ENCODE measurements at regions not wholly inside any gene's neighbourhood (a gene's known extent, or its start where the extent isn't known, plus 50 kb on each side); places are given as distances from the start of the nearest gene placed in this dataset.
"Not testable (repeated sequence)": the region's sequence is repeated elsewhere in the genome, so short reads cannot be mapped to it uniquely, and the experiment has no call there.

DNA sequence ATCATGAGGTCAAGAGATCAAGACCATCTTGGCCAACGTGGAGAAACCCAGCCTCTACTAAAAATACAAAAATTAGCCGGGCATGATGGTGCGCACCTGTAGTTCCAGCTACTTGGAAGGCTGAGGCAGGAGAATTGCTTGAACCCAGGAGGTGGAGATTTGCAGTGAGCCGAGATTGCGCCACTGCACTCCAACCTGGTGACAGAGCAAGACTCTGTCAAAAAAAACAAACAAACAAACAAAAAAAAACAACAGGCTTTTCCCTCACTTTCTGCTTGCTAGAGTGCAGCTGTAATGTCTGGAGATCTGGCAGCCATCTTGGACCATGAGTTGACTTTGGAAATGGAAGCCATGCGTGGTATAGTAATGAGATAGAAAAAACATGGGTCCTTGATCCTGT, 101.1 kb upstream of the SHB start:
- TF ChIP-seq, protein P1, sequence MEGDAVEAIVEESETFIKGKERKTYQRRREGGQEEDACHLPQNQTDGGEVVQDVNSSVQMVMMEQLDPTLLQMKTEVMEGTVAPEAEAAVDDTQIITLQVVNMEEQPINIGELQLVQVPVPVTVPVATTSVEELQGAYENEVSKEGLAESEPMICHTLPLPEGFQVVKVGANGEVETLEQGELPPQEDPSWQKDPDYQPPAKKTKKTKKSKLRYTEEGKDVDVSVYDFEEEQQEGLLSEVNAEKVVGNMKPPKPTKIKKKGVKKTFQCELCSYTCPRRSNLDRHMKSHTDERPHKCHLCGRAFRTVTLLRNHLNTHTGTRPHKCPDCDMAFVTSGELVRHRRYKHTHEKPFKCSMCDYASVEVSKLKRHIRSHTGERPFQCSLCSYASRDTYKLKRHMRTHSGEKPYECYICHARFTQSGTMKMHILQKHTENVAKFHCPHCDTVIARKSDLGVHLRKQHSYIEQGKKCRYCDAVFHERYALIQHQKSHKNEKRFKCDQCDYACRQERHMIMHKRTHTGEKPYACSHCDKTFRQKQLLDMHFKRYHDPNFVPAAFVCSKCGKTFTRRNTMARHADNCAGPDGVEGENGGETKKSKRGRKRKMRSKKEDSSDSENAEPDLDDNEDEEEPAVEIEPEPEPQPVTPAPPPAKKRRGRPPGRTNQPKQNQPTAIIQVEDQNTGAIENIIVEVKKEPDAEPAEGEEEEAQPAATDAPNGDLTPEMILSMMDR (conservative IDR thresholded peaks at IDR 0.05; ENCODE audit: low read depth in 2 of 2) = not testable (repeated sequence)
- not testable (repeated sequence) for TF ChIP-seq EZH2 (IDR thresholded peaks at IDR 0.05; ENCODE audit: low read depth, unreplicated experiment); POLR2AphosphoS5 (IDR thresholded peaks at IDR 0.05; ENCODE audit: low read depth); EZH2phosphoT487 (IDR thresholded peaks at IDR 0.05; ENCODE audit: unreplicated experiment); ZNF331 (CRISPR knock-in tag; IDR thresholded peaks at IDR 0.05; ENCODE audit: low read depth); JUNB (IDR thresholded peaks at IDR 0.05; ENCODE audit: unreplicated experiment); STAT1 (IDR thresholded peaks at IDR 0.05; ENCODE audit: unreplicated experiment)
- TF ChIP-seq, protein P2, sequence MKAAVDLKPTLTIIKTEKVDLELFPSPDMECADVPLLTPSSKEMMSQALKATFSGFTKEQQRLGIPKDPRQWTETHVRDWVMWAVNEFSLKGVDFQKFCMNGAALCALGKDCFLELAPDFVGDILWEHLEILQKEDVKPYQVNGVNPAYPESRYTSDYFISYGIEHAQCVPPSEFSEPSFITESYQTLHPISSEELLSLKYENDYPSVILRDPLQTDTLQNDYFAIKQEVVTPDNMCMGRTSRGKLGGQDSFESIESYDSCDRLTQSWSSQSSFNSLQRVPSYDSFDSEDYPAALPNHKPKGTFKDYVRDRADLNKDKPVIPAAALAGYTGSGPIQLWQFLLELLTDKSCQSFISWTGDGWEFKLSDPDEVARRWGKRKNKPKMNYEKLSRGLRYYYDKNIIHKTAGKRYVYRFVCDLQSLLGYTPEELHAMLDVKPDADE (IDR thresholded peaks at IDR 0.05) = not testable (repeated sequence)
- TF ChIP-seq, protein P3, sequence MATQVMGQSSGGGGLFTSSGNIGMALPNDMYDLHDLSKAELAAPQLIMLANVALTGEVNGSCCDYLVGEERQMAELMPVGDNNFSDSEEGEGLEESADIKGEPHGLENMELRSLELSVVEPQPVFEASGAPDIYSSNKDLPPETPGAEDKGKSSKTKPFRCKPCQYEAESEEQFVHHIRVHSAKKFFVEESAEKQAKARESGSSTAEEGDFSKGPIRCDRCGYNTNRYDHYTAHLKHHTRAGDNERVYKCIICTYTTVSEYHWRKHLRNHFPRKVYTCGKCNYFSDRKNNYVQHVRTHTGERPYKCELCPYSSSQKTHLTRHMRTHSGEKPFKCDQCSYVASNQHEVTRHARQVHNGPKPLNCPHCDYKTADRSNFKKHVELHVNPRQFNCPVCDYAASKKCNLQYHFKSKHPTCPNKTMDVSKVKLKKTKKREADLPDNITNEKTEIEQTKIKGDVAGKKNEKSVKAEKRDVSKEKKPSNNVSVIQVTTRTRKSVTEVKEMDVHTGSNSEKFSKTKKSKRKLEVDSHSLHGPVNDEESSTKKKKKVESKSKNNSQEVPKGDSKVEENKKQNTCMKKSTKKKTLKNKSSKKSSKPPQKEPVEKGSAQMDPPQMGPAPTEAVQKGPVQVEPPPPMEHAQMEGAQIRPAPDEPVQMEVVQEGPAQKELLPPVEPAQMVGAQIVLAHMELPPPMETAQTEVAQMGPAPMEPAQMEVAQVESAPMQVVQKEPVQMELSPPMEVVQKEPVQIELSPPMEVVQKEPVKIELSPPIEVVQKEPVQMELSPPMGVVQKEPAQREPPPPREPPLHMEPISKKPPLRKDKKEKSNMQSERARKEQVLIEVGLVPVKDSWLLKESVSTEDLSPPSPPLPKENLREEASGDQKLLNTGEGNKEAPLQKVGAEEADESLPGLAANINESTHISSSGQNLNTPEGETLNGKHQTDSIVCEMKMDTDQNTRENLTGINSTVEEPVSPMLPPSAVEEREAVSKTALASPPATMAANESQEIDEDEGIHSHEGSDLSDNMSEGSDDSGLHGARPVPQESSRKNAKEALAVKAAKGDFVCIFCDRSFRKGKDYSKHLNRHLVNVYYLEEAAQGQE (IDR thresholded peaks at IDR 0.05; ENCODE audit: unreplicated experiment) = not testable (repeated sequence)

Measured in GM23338 (cell line).